GM12878 (cell line): ENCODE measurements at regions not wholly inside any gene's neighbourhood (a gene's known extent, or its start where the extent isn't known, plus 50 kb on each side); places are given as distances from the start of the nearest gene placed in this dataset.

ENCODE experiments used
- ATAC-seq: fragments of 200-7000 bp; cut with Tn5 transposase; 3 replicates; pipeline ENCODE4 v1.9.1; 2020; ENCODE audit warnings: mild to moderate bottlenecking, moderate library complexity
- BruUV-seq: library from RNA; stranded (reverse); fragments of 400-500 nt; replicated peaks from 2 replicates; lab custom pipeline; 2021; lab: Mats Ljungman, UMichigan
- CTCF ChIA-PET: fragments of 300-600 bp; sonication (Branson Sonifier 250); formaldehyde crosslinking; extraction: SDS; loops from one replicate; lab custom pipeline; 2021; ENCODE audit warnings: inconsistent platforms; lab: Yijun Ruan, JAX
- POLR2A ChIA-PET: fragments of 350-600 bp; formaldehyde crosslinking; extraction: SDS; loops from one replicate; lab custom pipeline; 2021; ENCODE audit warnings: inconsistent platforms; lab: Charles Lee
- RAD21 ChIA-PET: fragments of 300-600 bp; sonication (Branson Sonifier 250); formaldehyde crosslinking; loops from one replicate; lab custom pipeline; 2023; ENCODE audit warnings: antibody characterized with exemption; ENCODE audit not compliant: unreplicated experiment; lab: Charles Lee
- SMC1A ChIA-PET: fragments of 300-600 bp; sonication (Branson Sonifier 250); formaldehyde crosslinking; loops from one replicate; lab custom pipeline; 2023; ENCODE audit not compliant: unreplicated experiment, uncharacterized antibody; lab: Charles Lee
- DNase-seq: peaks from one replicate; pipeline ENCODE4 v3.0.0-alpha.2; 2011; ENCODE audit warnings: low read depth, low spot score
- FAIRE-seq: peaks from 3 replicates; lab custom pipeline; 2011; peaks lifted over from hg19 to GRCh38; lab: Jason Lieb, UNC
- H2AFZ ChIP-seq: 2 replicates; pipeline ENCODE4 v1.6.0; 2011; ENCODE audit warnings: low read depth, low read length, control low read depth; ENCODE audit not compliant: control insufficient read depth
- H3K27ac ChIP-seq: 2 replicates; pipeline ENCODE4 v1.5.1; 2011; ENCODE audit warnings: control low read depth; ENCODE audit not compliant: control insufficient read depth, insufficient read depth
- H3K27me3 ChIP-seq, 2 experiments: replicated peaks in 1 of 2; 2 replicates each; pipeline versions ENCODE4 v1.6.0 to v1.6.1; 2011; ENCODE audit warnings: low read length in 1 of 2; ENCODE audit not compliant: control insufficient read depth in 2 of 2, insufficient read depth in 2 of 2
- H3K36me3 ChIP-seq, 2 experiments: 2 replicates each; pipeline ENCODE4 v1.5.1; 2011; ENCODE audit warnings: low read length in 1 of 2; ENCODE audit not compliant: control insufficient read depth in 2 of 2, insufficient read depth in 2 of 2
- H3K4me1 ChIP-seq: 2 replicates; pipeline ENCODE4 v1.6.1; 2011; ENCODE audit warnings: mild to moderate bottlenecking, low read length, moderate library complexity, mixed read lengths; ENCODE audit not compliant: control insufficient read depth, insufficient read depth
- H3K4me2 ChIP-seq: 2 replicates; pipeline ENCODE4 v1.6.0; 2011; ENCODE audit warnings: control low read depth; ENCODE audit not compliant: control insufficient read depth, insufficient read depth
- H3K4me3 ChIP-seq: fragments of 200-600 bp; sonication (generic); 2 replicates; pipeline ENCODE4 v1.5.1; 2016
- H3K79me2 ChIP-seq: 2 replicates; pipeline ENCODE4 v1.6.0; 2011; ENCODE audit warnings: low read length; ENCODE audit not compliant: control insufficient read depth, insufficient read depth
- H3K9ac ChIP-seq: 2 replicates; pipeline ENCODE4 v1.8.0; 2011; ENCODE audit warnings: low read length, control low read depth, mixed read lengths; ENCODE audit not compliant: control insufficient read depth, insufficient read depth
- H3K9me3 ChIP-seq: replicated peaks from 3 replicates; pipeline ENCODE4 v1.5.1; 2011; ENCODE audit warnings: mild to moderate bottlenecking, low read length; ENCODE audit not compliant: control insufficient read depth, insufficient read depth
- H4K20me1 ChIP-seq: 2 replicates; pipeline ENCODE4 v1.6.0; 2011; ENCODE audit not compliant: control insufficient read depth, insufficient read depth
- ATF2 ChIP-seq: IDR thresholded peaks from 2 replicates; pipeline ENCODE4 v1.6.1; 2012; ENCODE audit warnings: low read length, inconsistent platforms
- ATF7 ChIP-seq: fragments of 450-650 bp; IDR thresholded peaks from 2 replicates; pipeline ENCODE4 v1.6.1; 2016; ENCODE audit warnings: low read depth, mild to moderate bottlenecking
- BHLHE40 ChIP-seq, 2 experiments: fragments of 450-650 bp in 1 of 2; IDR thresholded peaks; 2 replicates each; pipeline ENCODE4 v1.6.1; 2011 to 2017; ENCODE audit warnings: low read depth in 2 of 2, borderline replicate concordance in 1 of 2, improper control_type of control experiment in 1 of 2, low read length in 1 of 2, mild to moderate bottlenecking in 1 of 2
- CHD2 ChIP-seq: IDR thresholded peaks from 2 replicates; pipeline ENCODE4 v1.6.1; 2011; ENCODE audit warnings: low read depth, low read length, improper control_type of control experiment, borderline replicate concordance
- E4F1 ChIP-seq: fragments of 450-650 bp; IDR thresholded peaks from 2 replicates; pipeline ENCODE4 v1.6.1; 2018; ENCODE audit warnings: borderline replicate concordance, mild to moderate bottlenecking; ENCODE audit not compliant: partially characterized antibody
- EED ChIP-seq: sonication (generic); IDR thresholded peaks from 2 replicates; pipeline ENCODE4 v1.6.1; 2016; ENCODE audit warnings: antibody characterized with exemption, low read depth
- ELK1 ChIP-seq: IDR thresholded peaks from 2 replicates; pipeline ENCODE4 v1.6.1; 2012; ENCODE audit warnings: low read depth, low read length, improper control_type of control experiment
- EZH2 ChIP-seq: IDR thresholded peaks from 2 replicates; pipeline ENCODE4 v1.6.1; 2012; ENCODE audit warnings: low read depth, mild to moderate bottlenecking, control low read depth, inconsistent platforms, low read length, borderline replicate concordance; ENCODE audit not compliant: control insufficient read depth
- HDAC6 ChIP-seq: fragments of 200-600 bp; sonication (generic); IDR thresholded peaks from one replicate; pipeline ENCODE4 v1.8.0; 2017; ENCODE audit warnings: antibody characterized with exemption; ENCODE audit not compliant: unreplicated experiment
- IKZF1 ChIP-seq: fragments of 450-650 bp; conservative IDR thresholded peaks from 2 replicates; pipeline ENCODE4 v1.6.1; 2017; ENCODE audit warnings: antibody characterized with exemption, mild to moderate bottlenecking
- NFYB ChIP-seq: IDR thresholded peaks from 2 replicates; pipeline ENCODE4 v1.6.1; 2011; ENCODE audit warnings: low read depth, mild to moderate bottlenecking, low read length, improper control_type of control experiment, moderate library complexity; ENCODE audit not compliant: insufficient read depth
- NR2C1 ChIP-seq: fragments of 450-650 bp; IDR thresholded peaks from 2 replicates; pipeline ENCODE4 v1.6.1; 2017; ENCODE audit warnings: antibody characterized with exemption, mild to moderate bottlenecking, moderate library complexity
- NR2C2 ChIP-seq: IDR thresholded peaks from 2 replicates; pipeline ENCODE4 v1.6.1; 2011; ENCODE audit warnings: borderline replicate concordance, low read depth; ENCODE audit not compliant: control insufficient read depth, insufficient read length
- SIX5 ChIP-seq: IDR thresholded peaks from 2 replicates; pipeline ENCODE4 v1.6.1; 2011; ENCODE audit warnings: mild to moderate bottlenecking, low read depth, low read length, moderate library complexity; ENCODE audit not compliant: severe bottlenecking
- SP1 ChIP-seq: IDR thresholded peaks from one replicate; pipeline ENCODE4 v1.6.1; 2011; ENCODE audit warnings: low read depth, low read length
- STAT3 ChIP-seq: IDR thresholded peaks from 2 replicates; pipeline ENCODE4 v1.6.1; 2011; ENCODE audit warnings: low read depth, low read length, improper control_type of control experiment
- TCF3 ChIP-seq: IDR thresholded peaks from 2 replicates; pipeline ENCODE4 v1.6.1; 2012; ENCODE audit warnings: low read depth, mild to moderate bottlenecking, low read length, borderline replicate concordance; ENCODE audit not compliant: insufficient read depth
- YBX1 ChIP-seq: fragments of 450-650 bp; IDR thresholded peaks from 2 replicates; pipeline ENCODE4 v1.6.1; 2016; ENCODE audit warnings: antibody characterized with exemption
- WGBS: methylation state at CpG from one replicate; pipeline ENCODE4 v1.1.6; 2016; ENCODE audit warnings: low lambda C conversion rate; ENCODE audit not compliant: insufficient replicate concordance, insufficient coverage; ENCODE audit errors: missing lambda C conversion rate; 5-methylcytosine and 5-hydroxymethylcytosine counted together
- in situ Hi-C: fragments of 300-500 bp; cut with MboI; formaldehyde crosslinking; loops from 9 replicates; pipeline ENCODE4 v1.14.3; 2018; ENCODE audit warnings: mixed read lengths
- intact Hi-C: fragments of 100-400 bp; cut with micrococcal nuclease; formaldehyde crosslinking; loops from one replicate; pipeline ENCODE4 v1.14.2; 2022; ENCODE audit not compliant: unreplicated experiment

DNA sequence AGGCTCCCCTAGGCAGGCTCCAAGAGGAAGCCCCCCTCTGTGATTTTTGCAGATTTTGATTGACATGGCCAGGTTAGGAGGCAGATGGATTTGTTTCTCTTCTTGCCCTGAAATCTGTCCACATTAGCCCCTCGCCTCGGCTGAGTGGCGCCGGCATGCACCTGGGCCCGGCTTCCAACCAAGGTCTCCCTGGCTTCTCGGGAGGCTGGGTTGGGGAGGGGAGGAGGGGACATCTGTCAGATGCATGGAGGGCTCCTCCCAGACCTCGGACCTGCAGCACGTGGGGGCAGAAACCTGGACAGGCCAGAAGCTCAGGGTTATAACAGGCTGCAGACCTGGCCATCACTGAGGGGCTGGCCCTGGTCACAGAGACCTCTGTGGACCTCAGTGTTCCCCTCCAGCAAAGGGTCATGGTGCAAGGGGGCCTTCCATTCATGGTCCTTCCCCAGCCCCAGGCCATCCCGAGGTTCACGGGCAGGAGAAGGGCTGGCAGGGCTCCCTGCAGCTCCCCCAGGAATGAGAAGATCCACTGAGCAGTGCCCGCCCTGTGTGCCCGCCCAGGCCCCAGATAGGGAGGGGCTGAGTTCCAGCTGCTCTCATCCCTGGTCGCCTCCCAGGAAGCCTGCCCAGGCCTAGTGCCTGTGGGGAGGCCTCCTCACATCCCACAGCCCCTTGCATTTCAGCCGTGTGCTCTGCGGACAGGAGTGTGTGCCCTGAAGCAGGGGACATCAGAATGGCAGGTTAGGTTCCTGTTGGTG lies 747.8 kb downstream of the BRD1 start:
- no peak for DNase-seq
- Histone ChIP-seq H4K20me1 (no peaks in the 10 kb centered on the region), H3K9me3 (no peaks in the 10 kb centered on the region; the same call in 2 of the 3 replicates), H3K27me3 (no peaks in the 10 kb centered on the region), H3K36me3 (no peaks in the 10 kb centered on the region), H2AFZ (no peak overlapping the region), H3K4me1 (no peaks in the 10 kb centered on the region)
- 30% methylated on average over 14 of the region's 15 CpGs for WGBS
- SMC1A ChIA-PET: no interaction called here
- in situ Hi-C loops: no loop called here
- BruUV-seq: no TSS peak
- TF ChIP-seq SP1: no peak
- no peak for TF ChIP-seq CHD2
- TF ChIP-seq TCF3: no peak
- no peak for TF ChIP-seq NR2C2
- TF ChIP-seq BHLHE40 (IDR thresholded peaks at IDR 0.05; ENCODE audit: borderline replicate concordance in 1 of 2, low read depth in 2 of 2, low read length in 1 of 2): no peak
- no peak for TF ChIP-seq NR2C1
- TF ChIP-seq HDAC6: no peak
- TF ChIP-seq ATF2: no peak
- no peak for TF ChIP-seq NFYB
- no peak for TF ChIP-seq SIX5
- no peak for TF ChIP-seq ATF7
- no peak for TF ChIP-seq E4F1
- no peak for TF ChIP-seq ELK1
- TF ChIP-seq EED: no peak
- TF ChIP-seq IKZF1: no peak
- no peak for TF ChIP-seq EZH2
- no peak for TF ChIP-seq YBX1
- TF ChIP-seq STAT3: no peak
- TF ChIP-seq, all 136 proteins: peak for 0
- FAIRE-seq (no peak), ATAC-seq (no peak)
- Histone ChIP-seq H3K79me2 (no peaks in the 10 kb centered on the region), H3K4me3 (no peak overlapping the region), H3K4me2 (no peak overlapping the region), H3K27ac (no peak overlapping the region), H3K9ac (no peak overlapping the region)
- intact Hi-C loops: no loop called here
- ChIA-PET POLR2A (no interaction called here), CTCF (no interaction called here), RAD21 (no interaction called here)
